ENCODE measurements at regions not wholly inside any gene's neighbourhood (a gene's known extent, or its start where the extent isn't known, plus 50 kb on each side); places are given as distances from the start of the nearest gene placed in this dataset.

- Histone ChIP-seq H3K4me3 (ENCODE audit: low read length) (no peak overlapping the region), H3K9me2 (replicated peaks; ENCODE audit: control insufficient read depth, low read length) (no peaks in the 10 kb centered on the region), H3F3A (ENCODE audit: control insufficient read depth, insufficient read depth) (no peaks in the 10 kb centered on the region), H3K36me3 (ENCODE audit: control insufficient read depth, low read length) (no peaks in the 10 kb centered on the region), H3K79me2 (ENCODE audit: control insufficient read depth, low read length) (no peaks in the 10 kb centered on the region), H3K4me1 (ENCODE audit: control insufficient read depth, low read length) (no peaks in the 10 kb centered on the region), H3K27me3 (ENCODE audit: control insufficient read depth, low read length) (no peaks in the 10 kb centered on the region), H3K4me2 (ENCODE audit: low read length) (no peak overlapping the region), H3K9me3 (ENCODE audit: control insufficient read depth, insufficient read depth, low read length) (no peaks in the 10 kb centered on the region), H4K20me1 (ENCODE audit: control insufficient read depth, insufficient read depth, low read depth, low read length) (no peaks in the 10 kb centered on the region), H3K27ac (ENCODE audit: low read depth, low read length) (no peak overlapping the region)
- TF ChIP-seq CTCF (IDR thresholded peaks at IDR 0.05; ENCODE audit: low read depth, low read length, poor library complexity, severe bottlenecking), result no peak
- no peak for TF ChIP-seq EZH2phosphoT487 (IDR thresholded peaks at IDR 0.05; ENCODE audit: borderline replicate concordance, low read length)
These were observed 290.5 kb upstream of the AKR1E2 start for GRCh38 chr10:4535521-4535920.

- H3K27ac ChIP-seq (ENCODE audit: low read depth, low read length), result no peak overlapping the region
- TF ChIP-seq EZH2phosphoT487 (IDR thresholded peaks at IDR 0.05; ENCODE audit: borderline replicate concordance, low read length), result no peak
- TF ChIP-seq CTCF (IDR thresholded peaks at IDR 0.05; ENCODE audit: low read depth, low read length, poor library complexity, severe bottlenecking), result no peak
These were observed 292.4 kb upstream of the AKR1E2 start for GRCh38 chr10:4533621-4534020.

GRCh38 chr10:4532976-4533375, 293.0 kb upstream of the AKR1E2 start:
- H3K27me3 ChIP-seq (ENCODE audit: control insufficient read depth, low read length), result no peaks in the 10 kb centered on the region
- H4K20me1 ChIP-seq (ENCODE audit: control insufficient read depth, insufficient read depth, low read depth, low read length), result no peaks in the 10 kb centered on the region
- H3K4me3 ChIP-seq (ENCODE audit: low read length), result no peak overlapping the region
- no peaks in the 10 kb centered on the region for H3K36me3 ChIP-seq (ENCODE audit: control insufficient read depth, low read length)
- H3K79me2 ChIP-seq (ENCODE audit: control insufficient read depth, low read length), result no peaks in the 10 kb centered on the region
- H3K9me2 ChIP-seq (replicated peaks; ENCODE audit: control insufficient read depth, low read length), result no peaks in the 10 kb centered on the region
- H3K27ac ChIP-seq (ENCODE audit: low read depth, low read length), result no peak overlapping the region
- H3K4me2 ChIP-seq (ENCODE audit: low read length), result no peak overlapping the region
- no peaks in the 10 kb centered on the region for H3K4me1 ChIP-seq (ENCODE audit: control insufficient read depth, low read length)
- TF ChIP-seq CTCF (IDR thresholded peaks at IDR 0.05; ENCODE audit: low read depth, low read length, poor library complexity, severe bottlenecking) (no peak), EZH2phosphoT487 (IDR thresholded peaks at IDR 0.05; ENCODE audit: borderline replicate concordance, low read length) (no peak)
- H3F3A ChIP-seq (ENCODE audit: control insufficient read depth, insufficient read depth), result no peaks in the 10 kb centered on the region
- no peaks in the 10 kb centered on the region for H3K9me3 ChIP-seq (ENCODE audit: control insufficient read depth, insufficient read depth, low read length)

More at GRCh38 chr10:4533621-4534020, 292.4 kb upstream of the AKR1E2 start:
- Histone ChIP-seq H4K20me1 (ENCODE audit: control insufficient read depth, insufficient read depth, low read depth, low read length) (no peaks in the 10 kb centered on the region), H3K9me2 (replicated peaks; ENCODE audit: control insufficient read depth, low read length) (no peaks in the 10 kb centered on the region), H3K4me1 (ENCODE audit: control insufficient read depth, low read length) (no peaks in the 10 kb centered on the region), H3K36me3 (ENCODE audit: control insufficient read depth, low read length) (no peaks in the 10 kb centered on the region), H3K4me3 (ENCODE audit: low read length) (no peak overlapping the region), H3K27me3 (ENCODE audit: control insufficient read depth, low read length) (no peaks in the 10 kb centered on the region), H3K79me2 (ENCODE audit: control insufficient read depth, low read length) (no peaks in the 10 kb centered on the region), H3F3A (ENCODE audit: control insufficient read depth, insufficient read depth) (no peaks in the 10 kb centered on the region), H3K4me2 (ENCODE audit: low read length) (no peak overlapping the region), H3K9me3 (ENCODE audit: control insufficient read depth, insufficient read depth, low read length) (no peaks in the 10 kb centered on the region)

GRCh38 chr10:4532467-4532866, 293.5 kb upstream of the AKR1E2 start:
- no peaks in the 10 kb centered on the region for H3K4me1 ChIP-seq (ENCODE audit: control insufficient read depth, low read length)
- no peak overlapping the region for H3K4me2 ChIP-seq (ENCODE audit: low read length)
- TF ChIP-seq EZH2phosphoT487 (IDR thresholded peaks at IDR 0.05; ENCODE audit: borderline replicate concordance, low read length) (no peak), CTCF (IDR thresholded peaks at IDR 0.05; ENCODE audit: low read depth, low read length, poor library complexity, severe bottlenecking) (no peak)
- H3K9me2 ChIP-seq (replicated peaks; ENCODE audit: control insufficient read depth, low read length), result no peaks in the 10 kb centered on the region
- no peaks in the 10 kb centered on the region for H3K9me3 ChIP-seq (ENCODE audit: control insufficient read depth, insufficient read depth, low read length)
- no peaks in the 10 kb centered on the region for H3K36me3 ChIP-seq (ENCODE audit: control insufficient read depth, low read length)
- no peaks in the 10 kb centered on the region for H4K20me1 ChIP-seq (ENCODE audit: control insufficient read depth, insufficient read depth, low read depth, low read length)
- H3F3A ChIP-seq (ENCODE audit: control insufficient read depth, insufficient read depth), result no peaks in the 10 kb centered on the region
- no peak overlapping the region for H3K4me3 ChIP-seq (ENCODE audit: low read length)
- no peaks in the 10 kb centered on the region for H3K27me3 ChIP-seq (ENCODE audit: control insufficient read depth, low read length)
- H3K27ac ChIP-seq (ENCODE audit: low read depth, low read length), result no peak overlapping the region
- H3K79me2 ChIP-seq (ENCODE audit: control insufficient read depth, low read length), result no peaks in the 10 kb centered on the region
